ENCODE measurements at regions not wholly inside any gene's neighbourhood (a gene's known extent, or its start where the extent isn't known, plus 50 kb on each side); places are given as distances from the start of the nearest gene placed in this dataset.

- Histone ChIP-seq H3K36me3 (ENCODE audit: control insufficient read depth, low read length) (no peaks in the 10 kb centered on the region), H3K9me3 (ENCODE audit: control insufficient read depth, insufficient read depth, low read length) (no peaks in the 10 kb centered on the region), H3K27ac (ENCODE audit: low read depth, low read length) (no peak overlapping the region), H3F3A (ENCODE audit: control insufficient read depth, insufficient read depth) (no peaks in the 10 kb centered on the region), H4K20me1 (ENCODE audit: control insufficient read depth, insufficient read depth, low read depth, low read length) (no peaks in the 10 kb centered on the region), H3K4me3 (ENCODE audit: low read length) (no peak overlapping the region), H3K79me2 (ENCODE audit: control insufficient read depth, low read length) (no peaks in the 10 kb centered on the region), H3K27me3 (ENCODE audit: control insufficient read depth, low read length) (no peaks in the 10 kb centered on the region), H3K4me1 (ENCODE audit: control insufficient read depth, low read length) (no peaks in the 10 kb centered on the region), H3K9me2 (replicated peaks; ENCODE audit: control insufficient read depth, low read length) (no peaks in the 10 kb centered on the region), H3K4me2 (ENCODE audit: low read length) (no peak overlapping the region)
- TF ChIP-seq EZH2phosphoT487 (IDR thresholded peaks at IDR 0.05; ENCODE audit: borderline replicate concordance, low read length) (no peak), CTCF (IDR thresholded peaks at IDR 0.05; ENCODE audit: low read depth, low read length, poor library complexity, severe bottlenecking) (no peak)
Measured at GRCh38 chr4:117491516-117491915, 406.1 kb upstream of the TRAM1L1 start.

GRCh38 chr4:117495802-117496201 lies 410.4 kb upstream of the TRAM1L1 start:
- TF ChIP-seq CTCF (IDR thresholded peaks at IDR 0.05; ENCODE audit: low read depth, low read length, poor library complexity, severe bottlenecking) (no peak), EZH2phosphoT487 (IDR thresholded peaks at IDR 0.05; ENCODE audit: borderline replicate concordance, low read length) (no peak)
- Histone ChIP-seq H3F3A (ENCODE audit: control insufficient read depth, insufficient read depth) (no peaks in the 10 kb centered on the region), H3K9me3 (ENCODE audit: control insufficient read depth, insufficient read depth, low read length) (no peaks in the 10 kb centered on the region), H4K20me1 (ENCODE audit: control insufficient read depth, insufficient read depth, low read depth, low read length) (no peaks in the 10 kb centered on the region), H3K4me3 (ENCODE audit: low read length) (no peak overlapping the region), H3K36me3 (ENCODE audit: control insufficient read depth, low read length) (no peaks in the 10 kb centered on the region), H3K4me1 (ENCODE audit: control insufficient read depth, low read length) (no peaks in the 10 kb centered on the region), H3K27me3 (ENCODE audit: control insufficient read depth, low read length) (no peaks in the 10 kb centered on the region), H3K9me2 (replicated peaks; ENCODE audit: control insufficient read depth, low read length) (no peaks in the 10 kb centered on the region; the same call in 1 of the 2 replicates), H3K4me2 (ENCODE audit: low read length) (no peak overlapping the region), H3K79me2 (ENCODE audit: control insufficient read depth, low read length) (no peaks in the 10 kb centered on the region), H3K27ac (ENCODE audit: low read depth, low read length) (no peak overlapping the region)

GRCh38 chr4:117512414-117512813 lies 427.0 kb upstream of the TRAM1L1 start:
- H3K9me2 ChIP-seq (replicated peaks; ENCODE audit: control insufficient read depth, low read length): no peaks in the 10 kb centered on the region
- H3K4me3 ChIP-seq (ENCODE audit: low read length): no peak overlapping the region
- no peaks in the 10 kb centered on the region for H3K36me3 ChIP-seq (ENCODE audit: control insufficient read depth, low read length)
- no peaks in the 10 kb centered on the region for H3K79me2 ChIP-seq (ENCODE audit: control insufficient read depth, low read length)
- H3F3A ChIP-seq (ENCODE audit: control insufficient read depth, insufficient read depth): no peaks in the 10 kb centered on the region
- no peak overlapping the region for H3K4me2 ChIP-seq (ENCODE audit: low read length)
- TF ChIP-seq EZH2phosphoT487 (IDR thresholded peaks at IDR 0.05; ENCODE audit: borderline replicate concordance, low read length) (no peak), CTCF (IDR thresholded peaks at IDR 0.05; ENCODE audit: low read depth, low read length, poor library complexity, severe bottlenecking) (no peak)
- no peaks in the 10 kb centered on the region for H3K4me1 ChIP-seq (ENCODE audit: control insufficient read depth, low read length)
- no peaks in the 10 kb centered on the region for H3K27me3 ChIP-seq (ENCODE audit: control insufficient read depth, low read length)
- H3K27ac ChIP-seq (ENCODE audit: low read depth, low read length): no peak overlapping the region
- no peaks in the 10 kb centered on the region for H4K20me1 ChIP-seq (ENCODE audit: control insufficient read depth, insufficient read depth, low read depth, low read length)
- no peaks in the 10 kb centered on the region for H3K9me3 ChIP-seq (ENCODE audit: control insufficient read depth, insufficient read depth, low read length)
